Parathyroid adenoma (tissue), 2 donors: ENCODE measurements at regions not wholly inside any gene's neighbourhood (a gene's known extent, or its start where the extent isn't known, plus 50 kb on each side); places are given as distances from the start of the nearest gene placed in this dataset.

Source experiments
- H2AFZ ChIP-seq: fragments of 300-600 bp; sonication (generic); one replicate; pipeline ENCODE4 v1.7.0; 2017; ENCODE audit warnings: antibody characterized with exemption, mild to moderate bottlenecking
- H3K27ac ChIP-seq: fragments of 300-600 bp; sonication (generic); one replicate; pipeline ENCODE4 v1.7.0; 2017
- H3K27me3 ChIP-seq: fragments of 300-600 bp; sonication (generic); one replicate; pipeline ENCODE4 v1.7.0; 2017; ENCODE audit warnings: low read length; ENCODE audit not compliant: control insufficient read depth, insufficient read depth
- H3K36me3 ChIP-seq: fragments of 300-600 bp; sonication (generic); one replicate; pipeline ENCODE4 v1.7.0; 2017; ENCODE audit warnings: low read length; ENCODE audit not compliant: control insufficient read depth, insufficient read depth
- H3K4me1 ChIP-seq: fragments of 300-600 bp; sonication (generic); one replicate; pipeline ENCODE4 v1.7.0; 2017; ENCODE audit warnings: control low read depth
- H3K4me2 ChIP-seq: fragments of 300-600 bp; sonication (generic); one replicate; pipeline ENCODE4 v1.7.0; 2017; ENCODE audit warnings: low read length
- H3K4me3 ChIP-seq: fragments of 300-600 bp; sonication (generic); one replicate; pipeline ENCODE4 v1.7.0; 2017; ENCODE audit warnings: low read depth, low read length
- H3K79me2 ChIP-seq: fragments of 300-600 bp; sonication (generic); one replicate; pipeline ENCODE4 v1.7.0; 2017; ENCODE audit warnings: control low read depth
- H3K9ac ChIP-seq: fragments of 300-600 bp; sonication (generic); one replicate; pipeline ENCODE4 v1.7.0; 2017; ENCODE audit warnings: mild to moderate bottlenecking
- H3K9me3 ChIP-seq: fragments of 300-600 bp; sonication (generic); one replicate; pipeline ENCODE4 v1.7.0; 2017; ENCODE audit warnings: low read length; ENCODE audit not compliant: control insufficient read depth
- CTCF ChIP-seq: fragments of 300-600 bp; sonication (generic); IDR thresholded peaks from one replicate; pipeline ENCODE4 v1.7.0; 2017; ENCODE audit warnings: antibody characterized with exemption, mild to moderate bottlenecking
- donor health status: primary hyperparathyroidism.

GRCh38 chr1:112245114-112245513 is 150.9 kb upstream of the CTTNBP2NL start:
- TF ChIP-seq CTCF, result no peak
- Histone ChIP-seq H2AFZ (no peak overlapping the region), H3K79me2 (no peaks in the 10 kb centered on the region), H3K4me1 (no peaks in the 10 kb centered on the region), H3K27me3 (no peaks in the 10 kb centered on the region), H3K9me3 (no peaks in the 10 kb centered on the region), H3K4me2 (no peak overlapping the region), H3K4me3 (no peak overlapping the region), H3K36me3 (no peaks in the 10 kb centered on the region), H3K9ac (no peak overlapping the region), H3K27ac (no peak overlapping the region)

- H2AFZ ChIP-seq, result no peak overlapping the region
- H3K27ac ChIP-seq, result no peak overlapping the region
- no peaks in the 10 kb centered on the region for H3K4me1 ChIP-seq
- H3K9me3 ChIP-seq, result no peaks in the 10 kb centered on the region
- no peak overlapping the region for H3K4me2 ChIP-seq
- no peaks in the 10 kb centered on the region for H3K79me2 ChIP-seq
- no peak overlapping the region for H3K4me3 ChIP-seq
- no peaks in the 10 kb centered on the region for H3K36me3 ChIP-seq
- no peak for TF ChIP-seq CTCF
- no peak overlapping the region for H3K9ac ChIP-seq
- H3K27me3 ChIP-seq, result no peaks in the 10 kb centered on the region
Measured at GRCh38 chr1:112247036-112247597, 148.9 kb upstream of the CTTNBP2NL start.

- Histone ChIP-seq H3K79me2 (no peaks in the 10 kb centered on the region), H3K4me3 (no peak overlapping the region), H2AFZ (no peak overlapping the region), H3K9me3 (no peaks in the 10 kb centered on the region), H3K4me1 (no peaks in the 10 kb centered on the region), H3K9ac (no peak overlapping the region), H3K36me3 (no peaks in the 10 kb centered on the region), H3K27ac (no peak overlapping the region), H3K4me2 (no peak overlapping the region), H3K27me3 (no peaks in the 10 kb centered on the region)
- no peak for TF ChIP-seq CTCF
Measured at GRCh38 chr1:112247961-112248360, 148.1 kb upstream of the CTTNBP2NL start.

- Histone ChIP-seq H3K4me1 (no peaks in the 10 kb centered on the region), H3K9me3 (no peaks in the 10 kb centered on the region), H3K4me3 (no peak overlapping the region), H3K4me2 (no peak overlapping the region), H3K27ac (no peak overlapping the region), H3K79me2 (no peaks in the 10 kb centered on the region), H3K27me3 (no peaks in the 10 kb centered on the region), H3K9ac (no peak overlapping the region), H2AFZ (no peak overlapping the region), H3K36me3 (no peaks in the 10 kb centered on the region)
- no peak for TF ChIP-seq CTCF
Measured at GRCh38 chr1:112250892-112251291, 145.1 kb upstream of the CTTNBP2NL start.

GRCh38 chr1:112251766-112252506 is 144.1 kb upstream of the CTTNBP2NL start:
- Histone ChIP-seq H2AFZ (no peak overlapping the region), H3K9me3 (no peaks in the 10 kb centered on the region), H3K4me3 (no peak overlapping the region), H3K27ac (no peak overlapping the region), H3K27me3 (no peaks in the 10 kb centered on the region), H3K4me1 (no peaks in the 10 kb centered on the region), H3K4me2 (no peak overlapping the region), H3K9ac (no peak overlapping the region), H3K79me2 (no peaks in the 10 kb centered on the region), H3K36me3 (no peaks in the 10 kb centered on the region)
- TF ChIP-seq CTCF, result no peak
